Neuronal stem cell (in vitro differentiated cells): ENCODE measurements at regions not wholly inside any gene's neighbourhood (a gene's known extent, or its start where the extent isn't known, plus 50 kb on each side); places are given as distances from the start of the nearest gene placed in this dataset. TPM values are rescaled to one million over a fixed set of nuclear protein-coding genes. Genes with fewer than 3 reads are reported as not detected.

Experiments
- DNase-seq: peaks from one replicate; pipeline ENCODE4 v3.0.0-alpha.2; 2013; ENCODE audit warnings: low spot score
- H2AFZ ChIP-seq: one replicate; pipeline ENCODE4 v1.6.1; 2013; ENCODE audit warnings: mild to moderate bottlenecking, low read length, inconsistent platforms
- H2AK5ac ChIP-seq: 2 replicates; pipeline ENCODE4 v1.6.1; 2013; ENCODE audit warnings: low read depth, mild to moderate bottlenecking, inconsistent platforms, low read length, moderate library complexity, mixed read lengths
- H2BK120ac ChIP-seq: 2 replicates; pipeline ENCODE4 v1.6.1; 2013; ENCODE audit warnings: low read depth, mild to moderate bottlenecking, inconsistent platforms, low read length, moderate library complexity, mixed read lengths
- H2BK12ac ChIP-seq: one replicate; pipeline ENCODE4 v1.6.1; 2013; ENCODE audit warnings: low read length, inconsistent platforms
- H2BK15ac ChIP-seq: 2 replicates; pipeline ENCODE4 v1.6.1; 2013; ENCODE audit warnings: mild to moderate bottlenecking, low read length, inconsistent platforms, mixed read lengths
- H2BK5ac ChIP-seq: one replicate; pipeline ENCODE4 v1.6.1; 2013; ENCODE audit warnings: inconsistent platforms, mild to moderate bottlenecking, low read length, moderate library complexity
- H3K14ac ChIP-seq: one replicate; pipeline ENCODE4 v1.6.1; 2013; ENCODE audit warnings: low read length, inconsistent platforms
- H3K18ac ChIP-seq: 2 replicates; pipeline ENCODE4 v1.6.1; 2013; ENCODE audit warnings: low read length, inconsistent platforms
- H3K23ac ChIP-seq: 2 replicates; pipeline ENCODE4 v1.6.1; 2013; ENCODE audit warnings: low read depth, mild to moderate bottlenecking, mixed read lengths, low read length, inconsistent platforms; ENCODE audit not compliant: poor library complexity
- H3K27ac ChIP-seq: replicated peaks from 3 replicates; pipeline ENCODE4 v1.5.1; 2013; ENCODE audit warnings: low read length, inconsistent platforms
- H3K27me3 ChIP-seq, 3 experiments: 2 replicates each; pipeline ENCODE4 v1.6.1; 2013; ENCODE audit warnings: low read length in 3 of 3, mild to moderate bottlenecking in 2 of 3, inconsistent platforms in 1 of 3, low read depth in 1 of 3, mixed read lengths in 1 of 3, moderate library complexity in 1 of 3; ENCODE audit not compliant: control insufficient read depth in 3 of 3, insufficient read depth in 3 of 3
- H3K36me3 ChIP-seq, 2 donors: replicated peaks in 1 of 2; 2 replicates each; pipeline ENCODE4 v1.6.1; 2013; ENCODE audit warnings: low read length in 2 of 2; ENCODE audit not compliant: control insufficient read depth in 2 of 2, insufficient read depth in 2 of 2
- H3K4ac ChIP-seq: 2 replicates; pipeline ENCODE4 v1.6.1; 2013; ENCODE audit warnings: inconsistent platforms, mild to moderate bottlenecking, low read length, moderate library complexity
- H3K4me1 ChIP-seq, 2 donors: 1 replicate in 1 of 2; 2 replicates in 1 of 2; pipeline ENCODE4 v1.6.1; 2013; ENCODE audit warnings: low read length in 2 of 2, low read depth in 1 of 2; ENCODE audit not compliant: control insufficient read depth in 2 of 2, insufficient read depth in 1 of 2
- H3K4me2 ChIP-seq: one replicate; pipeline ENCODE4 v1.6.1; 2013; ENCODE audit warnings: mild to moderate bottlenecking, low read length, inconsistent platforms; ENCODE audit not compliant: insufficient read depth, poor library complexity, severe bottlenecking
- H3K4me3 ChIP-seq, 2 donors: 2 replicates each; pipeline ENCODE4 v1.5.1; 2013; ENCODE audit warnings: low read length in 2 of 2, mild to moderate bottlenecking in 2 of 2, inconsistent platforms in 1 of 2, moderate library complexity in 1 of 2
- H3K79me1 ChIP-seq: one replicate; pipeline ENCODE4 v1.6.1; 2013; ENCODE audit warnings: low read depth, mild to moderate bottlenecking, inconsistent platforms, low read length, moderate library complexity
- H3K9ac ChIP-seq: one replicate; pipeline ENCODE4 v1.6.1; 2013; ENCODE audit warnings: mild to moderate bottlenecking, low read depth, low read length, inconsistent platforms; ENCODE audit not compliant: poor library complexity
- H3K9me3 ChIP-seq, 2 donors: replicated peaks in 1 of 2; 2 replicates each; pipeline versions ENCODE3 to v1.6.1; 2013; ENCODE audit warnings: low read length in 2 of 2, mild to moderate bottlenecking in 2 of 2, inconsistent platforms in 1 of 2, low read depth in 1 of 2, mixed read lengths in 1 of 2, moderate library complexity in 1 of 2; ENCODE audit not compliant: control insufficient read depth in 2 of 2, insufficient read depth in 1 of 2
- H4K8ac ChIP-seq: one replicate; pipeline ENCODE4 v1.6.1; 2013; ENCODE audit warnings: low read depth, mild to moderate bottlenecking, inconsistent platforms, low read length, moderate library complexity
- H4K91ac ChIP-seq: one replicate; pipeline ENCODE4 v1.6.1; 2013; ENCODE audit warnings: low read length, low read depth, mild to moderate bottlenecking, inconsistent platforms; ENCODE audit not compliant: poor library complexity
- small RNA-seq: library from polyadenylated mRNA; stranded (forward); fragments of <200 nt; extraction: miRNeasy Mini kit (QIAGEN cat#:217004); gene quantifications from one replicate; pipeline ENCODE3, GENCODE V24; 2013; ENCODE audit not compliant: insufficient read depth

DNA sequence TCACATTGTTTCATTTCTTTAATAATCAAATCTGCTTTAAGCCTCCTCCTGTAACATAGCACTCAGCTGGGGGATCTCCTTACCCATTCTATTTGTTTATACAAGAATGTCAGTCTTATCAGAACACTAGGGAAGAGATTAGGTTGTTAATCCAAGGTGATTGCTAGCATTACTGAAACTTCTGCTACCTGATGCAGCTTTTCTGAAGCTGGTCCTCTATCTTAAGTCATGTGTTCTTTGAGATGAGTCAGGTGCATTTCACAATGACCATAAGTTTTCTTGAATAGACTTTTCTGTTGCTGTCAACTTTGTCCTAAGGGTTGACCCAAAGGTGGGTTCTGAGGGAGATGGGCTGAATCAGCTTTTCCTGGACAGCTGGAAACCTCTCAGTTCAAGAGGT is 60.7 kb upstream of the SYNCRIP start:
- Histone ChIP-seq H3K18ac (no peak overlapping the region), H3K4ac (no peak overlapping the region), H3K4me1 (no peaks in the 10 kb centered on the region)

More for the DNA sequence above, 60.7 kb upstream of the SYNCRIP start:
- Histone ChIP-seq H3K4me3 (no peak overlapping the region), H2BK15ac (no peak overlapping the region), H2BK12ac (no peak overlapping the region), H3K23ac (no peak overlapping the region), H4K8ac (no peak overlapping the region), H3K79me1 (peaks cover 3% of the 10 kb centered on the region), H2BK120ac (no peak overlapping the region), H2AFZ (no peak overlapping the region), H3K4me2 (no peak overlapping the region), H3K36me3 (no peaks in the 10 kb centered on the region), H3K27me3 (no peaks in the 10 kb centered on the region), H3K14ac (no peak overlapping the region), H3K9me3 (peaks cover 0 to 3% of the 10 kb centered on the region in 2 donors), H3K27ac (no peak overlapping the region), H4K91ac (no peak overlapping the region), H2BK5ac (no peak overlapping the region), H2AK5ac (no peak overlapping the region), H3K9ac (no peak overlapping the region)
- DNase-seq = no peak

Small RNA genes lying in the stretch of these regions (small RNA-seq; reads per million reads assigned to genes)
- gene RF00019 (not detected), gene RN7SL643P (not detected), gene RNU4-12P (not detected), gene RNU4-72P (not detected), gene SMIM11P1 (not detected)
